GM12878 (cell line): ENCODE measurements at regions not wholly inside any gene's neighbourhood (a gene's known extent, or its start where the extent isn't known, plus 50 kb on each side); places are given as distances from the start of the nearest gene placed in this dataset.

Source experiments
- ATAC-seq: fragments of 200-7000 bp; cut with Tn5 transposase; 3 replicates; pipeline ENCODE4 v1.9.1; 2020; ENCODE audit warnings: mild to moderate bottlenecking, moderate library complexity
- BruUV-seq: library from RNA; stranded (reverse); fragments of 400-500 nt; replicated peaks from 2 replicates; lab custom pipeline; 2021; lab: Mats Ljungman, UMichigan
- CTCF ChIA-PET: fragments of 300-600 bp; sonication (Branson Sonifier 250); formaldehyde crosslinking; extraction: SDS; loops from one replicate; lab custom pipeline; 2021; ENCODE audit warnings: inconsistent platforms; lab: Yijun Ruan, JAX
- POLR2A ChIA-PET: fragments of 350-600 bp; formaldehyde crosslinking; extraction: SDS; loops from one replicate; lab custom pipeline; 2021; ENCODE audit warnings: inconsistent platforms; lab: Charles Lee
- RAD21 ChIA-PET: fragments of 300-600 bp; sonication (Branson Sonifier 250); formaldehyde crosslinking; loops from one replicate; lab custom pipeline; 2023; ENCODE audit warnings: antibody characterized with exemption; ENCODE audit not compliant: unreplicated experiment; lab: Charles Lee
- SMC1A ChIA-PET: fragments of 300-600 bp; sonication (Branson Sonifier 250); formaldehyde crosslinking; loops from one replicate; lab custom pipeline; 2023; ENCODE audit not compliant: unreplicated experiment, uncharacterized antibody; lab: Charles Lee
- DNase-seq: peaks from one replicate; pipeline ENCODE4 v3.0.0-alpha.2; 2011; ENCODE audit warnings: low read depth, low spot score
- FAIRE-seq: peaks from 3 replicates; lab custom pipeline; 2011; peaks lifted over from hg19 to GRCh38; lab: Jason Lieb, UNC
- H2AFZ ChIP-seq: 2 replicates; pipeline ENCODE4 v1.6.0; 2011; ENCODE audit warnings: low read depth, low read length, control low read depth; ENCODE audit not compliant: control insufficient read depth
- H3K27ac ChIP-seq: 2 replicates; pipeline ENCODE4 v1.5.1; 2011; ENCODE audit warnings: control low read depth; ENCODE audit not compliant: control insufficient read depth, insufficient read depth
- H3K27me3 ChIP-seq, 2 experiments: replicated peaks in 1 of 2; 2 replicates each; pipeline versions ENCODE4 v1.6.0 to v1.6.1; 2011; ENCODE audit warnings: low read length in 1 of 2; ENCODE audit not compliant: control insufficient read depth in 2 of 2, insufficient read depth in 2 of 2
- H3K36me3 ChIP-seq, 2 experiments: 2 replicates each; pipeline ENCODE4 v1.5.1; 2011; ENCODE audit warnings: low read length in 1 of 2; ENCODE audit not compliant: control insufficient read depth in 2 of 2, insufficient read depth in 2 of 2
- H3K4me1 ChIP-seq: 2 replicates; pipeline ENCODE4 v1.6.1; 2011; ENCODE audit warnings: mild to moderate bottlenecking, low read length, moderate library complexity, mixed read lengths; ENCODE audit not compliant: control insufficient read depth, insufficient read depth
- H3K4me2 ChIP-seq: 2 replicates; pipeline ENCODE4 v1.6.0; 2011; ENCODE audit warnings: control low read depth; ENCODE audit not compliant: control insufficient read depth, insufficient read depth
- H3K4me3 ChIP-seq: fragments of 200-600 bp; sonication (generic); 2 replicates; pipeline ENCODE4 v1.5.1; 2016
- H3K79me2 ChIP-seq: 2 replicates; pipeline ENCODE4 v1.6.0; 2011; ENCODE audit warnings: low read length; ENCODE audit not compliant: control insufficient read depth, insufficient read depth
- H3K9ac ChIP-seq: 2 replicates; pipeline ENCODE4 v1.8.0; 2011; ENCODE audit warnings: low read length, control low read depth, mixed read lengths; ENCODE audit not compliant: control insufficient read depth, insufficient read depth
- H3K9me3 ChIP-seq: replicated peaks from 3 replicates; pipeline ENCODE4 v1.5.1; 2011; ENCODE audit warnings: mild to moderate bottlenecking, low read length; ENCODE audit not compliant: control insufficient read depth, insufficient read depth
- H4K20me1 ChIP-seq: 2 replicates; pipeline ENCODE4 v1.6.0; 2011; ENCODE audit not compliant: control insufficient read depth, insufficient read depth
- HCFC1 ChIP-seq: fragments of 150-350 bp; IDR thresholded peaks from 2 replicates; pipeline ENCODE4 v1.6.1; 2014; ENCODE audit warnings: low read length
- IRF3 ChIP-seq: fragments of 450-650 bp; IDR thresholded peaks from 2 replicates; pipeline ENCODE4 v1.6.1; 2014; ENCODE audit warnings: mild to moderate bottlenecking
- KLF5 ChIP-seq: fragments of 450-650 bp; IDR thresholded peaks from 2 replicates; pipeline ENCODE4 v1.6.1; 2014; ENCODE audit warnings: mild to moderate bottlenecking; ENCODE audit not compliant: partially characterized antibody
- POLR2AphosphoS5 ChIP-seq: IDR thresholded peaks from 2 replicates; pipeline ENCODE4 v1.6.1; 2011; ENCODE audit warnings: mild to moderate bottlenecking, low read length, inconsistent platforms
- SMAD1 ChIP-seq: fragments of 450-650 bp; IDR thresholded peaks from 2 replicates; pipeline ENCODE4 v1.6.1; 2018; ENCODE audit warnings: mild to moderate bottlenecking, low read depth; ENCODE audit not compliant: partially characterized antibody
- SPI1 ChIP-seq: IDR thresholded peaks from 2 replicates; pipeline ENCODE4 v1.6.1; 2011; ENCODE audit warnings: low read depth, mild to moderate bottlenecking, low read length, moderate library complexity, borderline replicate concordance; ENCODE audit not compliant: insufficient read depth
- STAT3 ChIP-seq: IDR thresholded peaks from 2 replicates; pipeline ENCODE4 v1.6.1; 2011; ENCODE audit warnings: low read depth, low read length, improper control_type of control experiment
- ZBED1 ChIP-seq: IDR thresholded peaks from 2 replicates; pipeline ENCODE4 v1.6.1; 2016; ENCODE audit warnings: borderline replicate concordance
- ZBTB40 ChIP-seq: fragments of 450-650 bp; IDR thresholded peaks from 2 replicates; pipeline ENCODE4 v1.6.1; 2016; ENCODE audit warnings: mild to moderate bottlenecking, moderate library complexity, borderline replicate concordance
- ZNF217 ChIP-seq: fragments of 450-650 bp; IDR thresholded peaks from 2 replicates; pipeline ENCODE4 v1.6.1; 2017; ENCODE audit warnings: antibody characterized with exemption, mild to moderate bottlenecking
- WGBS: methylation state at CpG from one replicate; pipeline ENCODE4 v1.1.6; 2016; ENCODE audit warnings: low lambda C conversion rate; ENCODE audit not compliant: insufficient replicate concordance, insufficient coverage; ENCODE audit errors: missing lambda C conversion rate; 5-methylcytosine and 5-hydroxymethylcytosine counted together
- in situ Hi-C: fragments of 300-500 bp; cut with MboI; formaldehyde crosslinking; loops from 9 replicates; pipeline ENCODE4 v1.14.3; 2018; ENCODE audit warnings: mixed read lengths
- intact Hi-C: fragments of 100-400 bp; cut with micrococcal nuclease; formaldehyde crosslinking; loops from one replicate; pipeline ENCODE4 v1.14.2; 2022; ENCODE audit not compliant: unreplicated experiment

GRCh38 chr11:112345166-112345565, 84.5 kb upstream of the PLET1 start:
- Histone ChIP-seq H3K4me2 (no peak overlapping the region), H2AFZ (no peak overlapping the region), H3K36me3 (no peaks in the 10 kb centered on the region), H3K4me1 (0 out of 2 replicates have a peak, but pooled peaks cover 4% of the 10 kb centered on the region), H3K9me3 (no peaks in the 10 kb centered on the region), H3K27ac (no peak overlapping the region), H4K20me1 (no peaks in the 10 kb centered on the region)
- ChIA-PET CTCF (no interaction called here), POLR2A (no interaction called here), SMC1A (no interaction called here)
- DNase-seq = no peak
- 6% methylated on average over 3 of the region's 3 CpGs for WGBS
- FAIRE-seq = no peak
- TF ChIP-seq ZBTB40 (no peak), HCFC1 (no peak), KLF5 (no peak), ZNF217 (no peak), POLR2AphosphoS5 (no peak), SMAD1 (no peak), IRF3 (no peak), STAT3 (no peak), SPI1 (no peak), ZBED1 (no peak)
- TF ChIP-seq, all 136 proteins: peak for 0
- no peaks in the 10 kb centered on the region; a peak in 1 of 4 replicates for H3K27me3 ChIP-seq
- H3K9ac ChIP-seq = no peak overlapping the region
- H3K79me2 ChIP-seq = no peaks in the 10 kb centered on the region
- RAD21 ChIA-PET = no interaction called here
- no peak for ATAC-seq
- no peak overlapping the region for H3K4me3 ChIP-seq
- in situ Hi-C loops (no loop called here), intact Hi-C loops (no loop called here)
- no TSS peak for BruUV-seq
